ENCODE measurements at regions not wholly inside any gene's neighbourhood (a gene's known extent, or its start where the extent isn't known, plus 50 kb on each side); places are given as distances from the start of the nearest gene placed in this dataset.

- TF ChIP-seq CTCF (IDR thresholded peaks at IDR 0.05; ENCODE audit: poor library complexity) (no peak), EZH2phosphoT487 (IDR thresholded peaks at IDR 0.05; ENCODE audit: low read depth, severe bottlenecking, unreplicated experiment) (no peak)
These were observed 133.4 kb upstream of the FGGY start for GRCh38 chr1:59163268-59164092.

Data from hepatocyte (in vitro differentiated cells).